HepG2 (cell line): ENCODE measurements at regions not wholly inside any gene's neighbourhood (a gene's known extent, or its start where the extent isn't known, plus 50 kb on each side); places are given as distances from the start of the nearest gene placed in this dataset.
A peak's percentile ranks its signal among the peaks of the same experiment; 100 is the strongest.

Experiments
- FOSL2 ChIP-seq: sonication (generic); formaldehyde crosslinking; IDR thresholded peaks from 2 replicates; pipeline ENCODE4 v1.4.0; 2020; ENCODE audit warnings: missing genetic modification reagents
- FOXA1 ChIP-seq, 2 experiments: fragments of 450-650 bp in 1 of 2; sonication (generic) in 1 of 2; formaldehyde crosslinking in 1 of 2; IDR thresholded peaks; 2 replicates each; pipeline versions ENCODE4 v1.4.0 to v1.6.1; 2016 to 2020; ENCODE audit warnings: missing genetic modification reagents in 1 of 2
- GABPB1 ChIP-seq: IDR thresholded peaks from 2 replicates; pipeline ENCODE4 v1.6.1; 2016; ENCODE audit warnings: mild to moderate bottlenecking, missing genetic modification reagents, moderate library complexity, missing compliant biosample characterization
- MIXL1 ChIP-seq: IDR thresholded peaks from 2 replicates; pipeline ENCODE4 v1.6.1; 2016
- MTA3 ChIP-seq: sonication (generic); formaldehyde crosslinking; IDR thresholded peaks from 2 replicates; pipeline ENCODE4 v1.4.0; 2020; ENCODE audit warnings: missing genetic modification reagents
- PCBP2 ChIP-seq: fragments of 200-400 bp; formaldehyde crosslinking; optimal IDR thresholded peaks from 2 replicates; pipeline ENCODE3; 2018; ENCODE audit warnings: low read length, low read depth; ENCODE audit not compliant: poor library complexity, severe bottlenecking
- RFX1 ChIP-seq: fragments of 450-650 bp; IDR thresholded peaks from 2 replicates; pipeline ENCODE4 v1.6.1; 2017
- RFXANK ChIP-seq: IDR thresholded peaks from 2 replicates; pipeline ENCODE4 v1.6.1; 2016
- SMARCE1 ChIP-seq: fragments of 450-650 bp; IDR thresholded peaks from 2 replicates; pipeline ENCODE4 v1.6.1; 2017; ENCODE audit warnings: borderline replicate concordance
- SRSF1 ChIP-seq: fragments of 200-400 bp; formaldehyde crosslinking; optimal IDR thresholded peaks from 2 replicates; pipeline ENCODE3; 2017; ENCODE audit warnings: mild to moderate bottlenecking, low read depth, low read length, moderate library complexity
- TAF1 ChIP-seq: sonication (generic); formaldehyde crosslinking; IDR thresholded peaks from 2 replicates; pipeline ENCODE4 v1.4.0; 2020; ENCODE audit warnings: missing genetic modification reagents
- TBX3 ChIP-seq: fragments of 450-650 bp; IDR thresholded peaks from 2 replicates; pipeline ENCODE4 v1.6.1; 2017; ENCODE audit warnings: antibody characterized with exemption, mild to moderate bottlenecking, inconsistent platforms, borderline replicate concordance
- TEAD2 ChIP-seq: sonication (generic); formaldehyde crosslinking; IDR thresholded peaks from 2 replicates; pipeline ENCODE4 v1.9.0; 2021; ENCODE audit warnings: missing genetic modification reagents
- ZBTB1 ChIP-seq: sonication (generic); formaldehyde crosslinking; IDR thresholded peaks from 2 replicates; pipeline ENCODE4 v1.4.0; 2020; ENCODE audit warnings: missing genetic modification reagents, borderline replicate concordance
- ZNF547 ChIP-seq: sonication (generic); formaldehyde crosslinking; IDR thresholded peaks from 2 replicates; pipeline ENCODE4 v1.5.1; 2020; ENCODE audit warnings: mild to moderate bottlenecking, missing genetic modification reagents
- ZNF550 ChIP-seq: sonication (generic); formaldehyde crosslinking; IDR thresholded peaks from 2 replicates; pipeline ENCODE4 v1.4.0; 2020; ENCODE audit warnings: mild to moderate bottlenecking, missing genetic modification reagents, borderline replicate concordance
- ZNF557 ChIP-seq: sonication (generic); formaldehyde crosslinking; IDR thresholded peaks from 2 replicates; pipeline ENCODE4 v1.4.0; 2020; ENCODE audit warnings: missing genetic modification reagents
- ZNF713 ChIP-seq: sonication (generic); formaldehyde crosslinking; IDR thresholded peaks from 2 replicates; pipeline ENCODE4 v1.4.0; 2020; ENCODE audit warnings: mild to moderate bottlenecking, missing genetic modification reagents
- ZNF761 ChIP-seq: sonication (generic); formaldehyde crosslinking; conservative IDR thresholded peaks from 2 replicates; pipeline ENCODE4 v1.4.0; 2020; ENCODE audit warnings: mild to moderate bottlenecking, missing genetic modification reagents
- ZNF768 ChIP-seq: sonication (generic); formaldehyde crosslinking; IDR thresholded peaks from 2 replicates; pipeline ENCODE4 v1.4.0; 2020; ENCODE audit warnings: missing genetic modification reagents
- TF ChIP-seq, protein P1 (sequence below): sonication (generic); formaldehyde crosslinking; IDR thresholded peaks from 2 replicates; pipeline ENCODE4 v1.4.0; 2020; ENCODE audit warnings: mild to moderate bottlenecking, missing genetic modification reagents
- TF ChIP-seq, protein P2 (sequence below), 2 experiments: sonication (generic) in 1 of 2; formaldehyde crosslinking in 1 of 2; IDR thresholded peaks; 2 replicates each; pipeline versions ENCODE4 v1.4.0 to v1.6.1; 2018 to 2020; ENCODE audit warnings: missing genetic modification reagents in 2 of 2, borderline replicate concordance in 1 of 2, low read depth in 1 of 2, mild to moderate bottlenecking in 1 of 2, missing biosample characterization in 1 of 2
- TF ChIP-seq, protein P3 (sequence below): sonication (generic); formaldehyde crosslinking; IDR thresholded peaks from 2 replicates; pipeline ENCODE4 v1.4.0; 2020; ENCODE audit warnings: mild to moderate bottlenecking, missing genetic modification reagents
- TF ChIP-seq, protein P4 (sequence below): sonication (generic); formaldehyde crosslinking; IDR thresholded peaks from 2 replicates; pipeline ENCODE4 v1.5.0; 2020; ENCODE audit warnings: mild to moderate bottlenecking, missing genetic modification reagents, moderate library complexity

DNA sequence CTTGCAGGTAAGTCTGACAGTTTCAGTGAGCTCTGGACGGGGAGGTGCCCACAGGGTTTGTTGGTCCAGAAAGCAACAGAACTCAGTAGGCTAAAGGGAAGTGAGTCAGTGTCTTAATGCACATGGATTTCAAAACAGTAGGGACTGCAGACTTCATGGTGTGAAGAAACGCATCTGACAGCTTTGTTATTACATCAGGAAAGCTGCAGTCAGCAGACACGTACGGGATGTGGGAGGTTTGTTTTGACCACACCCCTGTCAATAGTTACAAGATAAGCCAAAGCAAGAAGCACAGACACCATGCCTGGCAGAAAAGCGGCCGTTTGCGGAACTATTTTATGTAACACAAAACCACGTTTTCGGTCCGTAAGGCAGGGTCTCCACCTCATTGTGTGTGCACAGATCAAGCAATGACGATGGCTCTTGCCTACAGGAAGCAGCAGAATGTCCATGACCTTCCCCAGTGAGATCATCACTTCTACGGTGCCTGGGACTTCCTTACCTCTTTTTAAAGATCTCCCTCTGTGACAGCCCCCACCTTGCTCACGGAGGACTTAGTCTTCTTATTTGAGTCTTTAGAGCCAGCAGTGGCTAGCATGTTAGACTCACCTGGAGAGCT lies 58.2 kb upstream of the FTH1 start (continued):
- TF ChIP-seq, protein P1, sequence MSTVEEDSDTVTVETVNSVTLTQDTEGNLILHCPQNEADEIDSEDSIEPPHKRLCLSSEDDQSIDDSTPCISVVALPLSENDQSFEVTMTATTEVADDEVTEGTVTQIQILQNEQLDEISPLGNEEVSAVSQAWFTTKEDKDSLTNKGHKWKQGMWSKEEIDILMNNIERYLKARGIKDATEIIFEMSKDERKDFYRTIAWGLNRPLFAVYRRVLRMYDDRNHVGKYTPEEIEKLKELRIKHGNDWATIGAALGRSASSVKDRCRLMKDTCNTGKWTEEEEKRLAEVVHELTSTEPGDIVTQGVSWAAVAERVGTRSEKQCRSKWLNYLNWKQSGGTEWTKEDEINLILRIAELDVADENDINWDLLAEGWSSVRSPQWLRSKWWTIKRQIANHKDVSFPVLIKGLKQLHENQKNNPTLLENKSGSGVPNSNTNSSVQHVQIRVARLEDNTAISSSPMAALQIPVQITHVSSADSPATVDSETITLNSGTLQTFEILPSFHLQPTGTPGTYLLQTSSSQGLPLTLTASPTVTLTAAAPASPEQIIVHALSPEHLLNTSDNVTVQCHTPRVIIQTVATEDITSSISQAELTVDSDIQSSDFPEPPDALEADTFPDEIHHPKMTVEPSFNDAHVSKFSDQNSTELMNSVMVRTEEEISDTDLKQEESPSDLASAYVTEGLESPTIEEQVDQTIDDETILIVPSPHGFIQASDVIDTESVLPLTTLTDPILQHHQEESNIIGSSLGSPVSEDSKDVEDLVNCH (CRISPR knock-in tag): no peak
- no peak for TF ChIP-seq RFXANK (CRISPR knock-in tag)
- TF ChIP-seq MTA3 (CRISPR knock-in tag): no peak
- TF ChIP-seq GABPB1 (CRISPR knock-in tag): peak; percentile 44; the same call in 1 of the 2 replicates
- no peak for TF ChIP-seq ZNF547 (CRISPR knock-in tag)
- peak; percentile 82 for TF ChIP-seq TBX3
- TF ChIP-seq RFX1: 0 out of 2 replicates have a peak, but pooled peaks have one; percentile 12
- no peak for TF ChIP-seq SMARCE1
- TF ChIP-seq, protein P2, sequence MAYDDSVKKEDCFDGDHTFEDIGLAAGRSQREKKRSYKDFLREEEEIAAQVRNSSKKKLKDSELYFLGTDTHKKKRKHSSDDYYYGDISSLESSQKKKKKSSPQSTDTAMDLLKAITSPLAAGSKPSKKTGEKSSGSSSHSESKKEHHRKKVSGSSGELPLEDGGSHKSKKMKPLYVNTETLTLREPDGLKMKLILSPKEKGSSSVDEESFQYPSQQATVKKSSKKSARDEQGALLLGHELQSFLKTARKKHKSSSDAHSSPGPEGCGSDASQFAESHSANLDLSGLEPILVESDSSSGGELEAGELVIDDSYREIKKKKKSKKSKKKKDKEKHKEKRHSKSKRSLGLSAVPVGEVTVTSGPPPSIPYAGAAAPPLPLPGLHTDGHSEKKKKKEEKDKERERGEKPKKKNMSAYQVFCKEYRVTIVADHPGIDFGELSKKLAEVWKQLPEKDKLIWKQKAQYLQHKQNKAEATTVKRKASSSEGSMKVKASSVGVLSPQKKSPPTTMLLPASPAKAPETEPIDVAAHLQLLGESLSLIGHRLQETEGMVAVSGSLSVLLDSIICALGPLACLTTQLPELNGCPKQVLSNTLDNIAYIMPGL (CRISPR knock-in tag; IDR thresholded peaks at IDR 0.05; ENCODE audit: borderline replicate concordance in 1 of 2, low read depth in 1 of 2): no peak; a peak in 1 of 4 replicates
- TF ChIP-seq ZNF550 (CRISPR knock-in tag): no peak
- TF ChIP-seq TAF1 (CRISPR knock-in tag): no peak
- no peak for TF ChIP-seq FOXA1 (IDR thresholded peaks at IDR 0.05)
- peak; percentile 48; the same call in 1 of the 2 replicates for TF ChIP-seq FOXA1 (CRISPR knock-in tag; IDR thresholded peaks at IDR 0.05)
- no peak; the same call in 1 of the 2 replicates for TF ChIP-seq MIXL1 (CRISPR knock-in tag)
- TF ChIP-seq, protein P3, sequence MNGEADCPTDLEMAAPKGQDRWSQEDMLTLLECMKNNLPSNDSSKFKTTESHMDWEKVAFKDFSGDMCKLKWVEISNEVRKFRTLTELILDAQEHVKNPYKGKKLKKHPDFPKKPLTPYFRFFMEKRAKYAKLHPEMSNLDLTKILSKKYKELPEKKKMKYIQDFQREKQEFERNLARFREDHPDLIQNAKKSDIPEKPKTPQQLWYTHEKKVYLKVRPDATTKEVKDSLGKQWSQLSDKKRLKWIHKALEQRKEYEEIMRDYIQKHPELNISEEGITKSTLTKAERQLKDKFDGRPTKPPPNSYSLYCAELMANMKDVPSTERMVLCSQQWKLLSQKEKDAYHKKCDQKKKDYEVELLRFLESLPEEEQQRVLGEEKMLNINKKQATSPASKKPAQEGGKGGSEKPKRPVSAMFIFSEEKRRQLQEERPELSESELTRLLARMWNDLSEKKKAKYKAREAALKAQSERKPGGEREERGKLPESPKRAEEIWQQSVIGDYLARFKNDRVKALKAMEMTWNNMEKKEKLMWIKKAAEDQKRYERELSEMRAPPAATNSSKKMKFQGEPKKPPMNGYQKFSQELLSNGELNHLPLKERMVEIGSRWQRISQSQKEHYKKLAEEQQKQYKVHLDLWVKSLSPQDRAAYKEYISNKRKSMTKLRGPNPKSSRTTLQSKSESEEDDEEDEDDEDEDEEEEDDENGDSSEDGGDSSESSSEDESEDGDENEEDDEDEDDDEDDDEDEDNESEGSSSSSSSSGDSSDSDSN (CRISPR knock-in tag): 0 out of 2 replicates have a peak, but pooled peaks have one; percentile 35
- no peak for TF ChIP-seq ZBTB1 (CRISPR knock-in tag)
- no peak for TF ChIP-seq SRSF1
- TF ChIP-seq PCBP2: no peak
- TF ChIP-seq ZNF713 (CRISPR knock-in tag): no peak
- no peak for TF ChIP-seq TEAD2 (CRISPR knock-in tag)
- TF ChIP-seq ZNF761 (CRISPR knock-in tag): no peak
- TF ChIP-seq, protein P4, sequence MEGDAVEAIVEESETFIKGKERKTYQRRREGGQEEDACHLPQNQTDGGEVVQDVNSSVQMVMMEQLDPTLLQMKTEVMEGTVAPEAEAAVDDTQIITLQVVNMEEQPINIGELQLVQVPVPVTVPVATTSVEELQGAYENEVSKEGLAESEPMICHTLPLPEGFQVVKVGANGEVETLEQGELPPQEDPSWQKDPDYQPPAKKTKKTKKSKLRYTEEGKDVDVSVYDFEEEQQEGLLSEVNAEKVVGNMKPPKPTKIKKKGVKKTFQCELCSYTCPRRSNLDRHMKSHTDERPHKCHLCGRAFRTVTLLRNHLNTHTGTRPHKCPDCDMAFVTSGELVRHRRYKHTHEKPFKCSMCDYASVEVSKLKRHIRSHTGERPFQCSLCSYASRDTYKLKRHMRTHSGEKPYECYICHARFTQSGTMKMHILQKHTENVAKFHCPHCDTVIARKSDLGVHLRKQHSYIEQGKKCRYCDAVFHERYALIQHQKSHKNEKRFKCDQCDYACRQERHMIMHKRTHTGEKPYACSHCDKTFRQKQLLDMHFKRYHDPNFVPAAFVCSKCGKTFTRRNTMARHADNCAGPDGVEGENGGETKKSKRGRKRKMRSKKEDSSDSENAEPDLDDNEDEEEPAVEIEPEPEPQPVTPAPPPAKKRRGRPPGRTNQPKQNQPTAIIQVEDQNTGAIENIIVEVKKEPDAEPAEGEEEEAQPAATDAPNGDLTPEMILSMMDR (CRISPR knock-in tag): no peak
- peak; percentile 95 for TF ChIP-seq FOSL2 (CRISPR knock-in tag)
- no peak for TF ChIP-seq ZNF557 (CRISPR knock-in tag)
- no peak for TF ChIP-seq ZNF768 (CRISPR knock-in tag)
